NCI-H748 (cell line): ENCODE measurements at regions not wholly inside any gene's neighbourhood (a gene's known extent, or its start where the extent isn't known, plus 50 kb on each side); places are given as distances from the start of the nearest gene placed in this dataset.

Source experiments
- DNase-seq: peaks from one replicate; lab custom pipeline; 2025; ENCODE audit not compliant: unreplicated experiment; lab: John Stamatoyannopoulos, UW

DNA sequence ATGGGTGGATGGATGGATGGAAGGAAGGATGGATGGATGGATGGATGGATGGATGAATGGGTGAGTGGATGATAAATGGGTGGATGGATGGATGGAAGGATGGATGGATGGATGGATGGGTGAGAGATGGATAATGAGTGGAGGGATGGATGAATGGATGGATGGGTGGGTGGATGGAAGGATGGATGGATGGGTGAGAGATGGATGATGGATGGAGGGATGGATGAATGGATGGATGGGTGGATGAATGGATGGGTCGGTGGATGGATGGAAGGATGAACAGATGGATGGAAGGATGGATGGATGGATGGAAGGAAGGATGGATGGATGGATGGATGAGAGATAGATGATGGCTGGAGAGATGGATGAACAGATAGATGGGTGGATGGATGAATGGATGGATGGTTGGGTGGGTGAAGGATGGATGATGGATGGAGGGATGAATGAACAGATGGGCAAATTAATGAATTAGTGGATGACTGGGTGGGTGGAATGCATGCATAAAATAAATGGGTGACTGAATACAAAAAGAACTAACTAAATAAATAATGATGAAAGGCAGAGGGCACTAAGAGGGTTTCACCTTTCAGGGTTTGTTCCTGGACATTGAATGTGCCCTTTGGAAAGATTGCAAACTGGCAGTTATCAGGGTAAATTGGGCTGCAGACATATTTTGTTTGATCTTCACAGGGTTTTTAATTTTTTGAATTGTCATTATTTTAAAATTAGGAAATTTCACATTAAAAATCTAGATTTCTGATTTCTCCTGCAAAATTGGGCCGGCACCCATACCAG, 50.9 kb upstream of the PTPN1 start:
- DNase-seq, result no peak

- no peak for DNase-seq
These were observed 50.0 kb upstream of the PTPN1 start for GRCh38 chr20:50460115-50460607.
